Kidney (tissue), 13 donors: ENCODE measurements at regions not wholly inside any gene's neighbourhood (a gene's known extent, or its start where the extent isn't known, plus 50 kb on each side); places are given as distances from the start of the nearest gene placed in this dataset.

Experiments
- DNase-seq, 5 donors: peaks; one replicate each; pipeline ENCODE4 v3.0.0-alpha.2; 2013 to 2020
- FAIRE-seq: peaks from 2 replicates; lab custom pipeline; 2012; peaks lifted over from hg19 to GRCh38; lab: Jason Lieb, UNC
- H3K27ac ChIP-seq, 2 donors: one replicate each; pipeline ENCODE4 v1.7.0; 2013; ENCODE audit warnings: low read depth in 2 of 2, low read length in 2 of 2, inconsistent platforms in 1 of 2
- H3K27me3 ChIP-seq: one replicate; pipeline ENCODE4 v1.7.1; 2013; ENCODE audit warnings: low read length, inconsistent platforms; ENCODE audit not compliant: control insufficient read depth, insufficient read depth
- H3K36me3 ChIP-seq, 3 donors: one replicate each; pipeline versions ENCODE4 v1.7.0 to v1.7.1; 2013; ENCODE audit warnings: low read length in 3 of 3, control low read depth in 1 of 3, inconsistent platforms in 1 of 3; ENCODE audit not compliant: insufficient read depth in 3 of 3, control insufficient read depth in 2 of 3
- H3K4me1 ChIP-seq, 3 donors: one replicate each; pipeline versions ENCODE4 v1.7.0 to v1.7.1; 2013; ENCODE audit warnings: low read length in 3 of 3, inconsistent platforms in 1 of 3, low read depth in 1 of 3; ENCODE audit not compliant: control insufficient read depth in 2 of 3, insufficient read depth in 2 of 3
- H3K4me3 ChIP-seq, 3 donors: one replicate each; pipeline versions ENCODE4 v1.7.0 to v1.8.1; 2013; ENCODE audit warnings: low read length in 3 of 3, control low read depth in 1 of 3, inconsistent platforms in 1 of 3
- H3K9ac ChIP-seq, 3 donors: one replicate each; pipeline versions ENCODE4 v1.7.0 to v1.7.1; 2013; ENCODE audit warnings: low read length in 3 of 3, control low read depth in 1 of 3, inconsistent platforms in 1 of 3
- H3K9me3 ChIP-seq, 3 donors: one replicate each; pipeline versions ENCODE4 v1.7.0 to v1.7.1; 2013; ENCODE audit warnings: low read length in 3 of 3, control low read depth in 1 of 3, inconsistent platforms in 1 of 3; ENCODE audit not compliant: control insufficient read depth in 2 of 3, insufficient read depth in 1 of 3
- intact Hi-C: fragments of 100-400 bp; cut with DNase I; formaldehyde crosslinking; loops from one replicate; pipeline ENCODE4 v1.11.1; 2022
- TF ChIP-seq, protein P1 (sequence below): IDR thresholded peaks from 3 replicates; pipeline ENCODE4 v1.5.1; 2012; ENCODE audit warnings: mild to moderate bottlenecking, moderate library complexity, borderline replicate concordance; ENCODE audit not compliant: insufficient read depth; ENCODE audit errors: extremely low read depth
- donor health status: control.
- donor health status: control.
- donor health status: control.
- donor health status: control.
- donor health status: control.
- donor health status: DM: yes; HTN: yes; CAD: no.
- donor health status: Normal renal cell carcinoma (clear cell type).

- intact Hi-C loops: no loop called here
- H3K4me1 ChIP-seq: no peaks in the 10 kb centered on the region
- FAIRE-seq: no peak
Measured at GRCh38 chr2:204472375-204472774, 72.9 kb upstream of the PARD3B start.

DNA sequence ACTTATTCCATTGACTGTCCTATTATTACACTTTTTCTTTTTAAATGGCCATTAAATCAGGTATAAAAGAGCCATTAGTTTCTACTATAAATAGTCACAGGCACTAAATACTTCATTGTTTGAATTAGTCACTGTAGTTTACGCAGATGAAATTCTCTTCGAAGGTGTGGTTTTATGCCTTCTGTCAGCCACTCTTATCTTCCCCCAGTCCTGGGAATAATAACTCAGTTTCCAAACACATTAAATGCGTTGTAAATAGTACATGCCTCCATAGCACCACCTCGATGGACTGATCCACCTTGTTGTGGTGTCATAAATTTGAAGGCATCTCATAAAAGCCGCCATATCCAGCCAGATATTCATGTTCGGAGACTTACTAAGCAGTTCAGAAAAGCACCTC, 72.1 kb upstream of the PARD3B start:
- FAIRE-seq (no peak), DNase-seq (no peak)
- H3K36me3 ChIP-seq: no peaks in the 10 kb centered on the region
- H3K9me3 ChIP-seq: no peaks in the 10 kb centered on the region
- H3K4me3 ChIP-seq: no peak overlapping the region
- no peaks in the 10 kb centered on the region for H3K4me1 ChIP-seq
- H3K27me3 ChIP-seq: no peaks in the 10 kb centered on the region
- TF ChIP-seq, protein P1, sequence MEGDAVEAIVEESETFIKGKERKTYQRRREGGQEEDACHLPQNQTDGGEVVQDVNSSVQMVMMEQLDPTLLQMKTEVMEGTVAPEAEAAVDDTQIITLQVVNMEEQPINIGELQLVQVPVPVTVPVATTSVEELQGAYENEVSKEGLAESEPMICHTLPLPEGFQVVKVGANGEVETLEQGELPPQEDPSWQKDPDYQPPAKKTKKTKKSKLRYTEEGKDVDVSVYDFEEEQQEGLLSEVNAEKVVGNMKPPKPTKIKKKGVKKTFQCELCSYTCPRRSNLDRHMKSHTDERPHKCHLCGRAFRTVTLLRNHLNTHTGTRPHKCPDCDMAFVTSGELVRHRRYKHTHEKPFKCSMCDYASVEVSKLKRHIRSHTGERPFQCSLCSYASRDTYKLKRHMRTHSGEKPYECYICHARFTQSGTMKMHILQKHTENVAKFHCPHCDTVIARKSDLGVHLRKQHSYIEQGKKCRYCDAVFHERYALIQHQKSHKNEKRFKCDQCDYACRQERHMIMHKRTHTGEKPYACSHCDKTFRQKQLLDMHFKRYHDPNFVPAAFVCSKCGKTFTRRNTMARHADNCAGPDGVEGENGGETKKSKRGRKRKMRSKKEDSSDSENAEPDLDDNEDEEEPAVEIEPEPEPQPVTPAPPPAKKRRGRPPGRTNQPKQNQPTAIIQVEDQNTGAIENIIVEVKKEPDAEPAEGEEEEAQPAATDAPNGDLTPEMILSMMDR: no peak
- H3K27ac ChIP-seq: no peak overlapping the region
- no peak overlapping the region for H3K9ac ChIP-seq
- intact Hi-C loops: no loop called here

More at GRCh38 chr2:204472375-204472774, 72.9 kb upstream of the PARD3B start:
- Histone ChIP-seq H3K27ac (no peak overlapping the region), H3K36me3 (no peaks in the 10 kb centered on the region), H3K4me3 (no peak overlapping the region), H3K27me3 (no peaks in the 10 kb centered on the region), H3K9ac (no peak overlapping the region), H3K9me3 (no peaks in the 10 kb centered on the region)
- DNase-seq: no peak
- TF ChIP-seq, protein P1: no peak

DNA sequence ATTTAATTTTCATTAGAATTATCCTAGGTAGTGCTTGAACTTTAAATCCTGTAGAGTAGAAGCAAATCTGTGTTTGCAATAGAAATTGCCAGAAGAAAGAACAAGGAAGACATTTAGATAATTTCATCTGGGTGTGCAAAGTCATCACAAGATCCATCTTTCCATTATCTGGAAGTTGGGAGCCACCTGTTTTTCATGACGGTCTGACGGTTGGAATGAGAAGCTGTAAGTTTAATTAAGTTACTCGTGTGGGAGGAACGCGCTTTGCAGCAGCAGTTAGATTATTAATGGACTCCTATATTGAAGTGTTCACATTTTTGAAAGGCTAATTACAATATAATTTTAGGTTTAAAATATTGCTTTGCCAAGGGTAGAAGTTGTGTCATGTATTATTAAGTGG, 69.9 kb upstream of the PARD3B start:
- TF ChIP-seq, protein P1: no peak
- H3K36me3 ChIP-seq: no peaks in the 10 kb centered on the region
- FAIRE-seq (no peak), DNase-seq (peak in 1 of 5 donors; percentile 51)
- H3K4me1 ChIP-seq: no peaks in the 10 kb centered on the region
- no peak overlapping the region for H3K4me3 ChIP-seq
- H3K9me3 ChIP-seq: no peaks in the 10 kb centered on the region
- no peak overlapping the region for H3K27ac ChIP-seq
- no peak overlapping the region for H3K9ac ChIP-seq
- H3K27me3 ChIP-seq: no peaks in the 10 kb centered on the region
- intact Hi-C loops: no loop called here

DNA sequence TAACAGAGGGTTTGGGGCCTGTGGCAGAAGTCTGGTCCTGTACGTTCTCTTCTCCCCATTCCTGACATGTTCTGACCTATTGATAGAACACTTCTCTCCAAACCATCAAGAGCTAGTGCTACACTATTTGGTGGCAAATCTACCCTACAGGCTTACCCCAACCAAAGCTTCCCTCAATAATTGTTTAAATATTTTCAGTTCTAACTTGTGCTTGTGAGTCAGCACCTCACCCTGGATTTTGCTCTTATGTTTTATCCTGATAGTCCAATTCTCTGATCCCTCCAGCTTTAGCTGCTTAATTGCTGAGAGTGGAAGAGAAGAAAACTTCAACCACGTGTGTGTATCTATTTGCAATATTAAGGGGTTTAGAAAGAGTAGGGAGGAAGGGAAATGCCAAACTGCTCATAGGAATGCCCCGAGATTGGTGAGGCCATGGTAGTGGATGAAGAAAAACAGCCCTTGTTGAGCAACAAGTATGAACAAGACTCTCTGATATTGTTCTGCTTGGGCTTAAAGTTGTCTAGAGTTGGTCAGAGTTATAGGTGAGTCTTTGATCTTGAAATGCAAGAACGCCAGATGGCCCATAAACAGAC, 67.8 kb upstream of the PARD3B start:
- intact Hi-C loops: no loop called here
- no peaks in the 10 kb centered on the region for H3K27me3 ChIP-seq
- TF ChIP-seq, protein P1: no peak
- no peak overlapping the region for H3K27ac ChIP-seq
- no peaks in the 10 kb centered on the region for H3K4me1 ChIP-seq
- H3K36me3 ChIP-seq: no peaks in the 10 kb centered on the region
- H3K4me3 ChIP-seq: no peak overlapping the region
- FAIRE-seq: no peak
- H3K9me3 ChIP-seq: no peaks in the 10 kb centered on the region
- no peak for DNase-seq
- H3K9ac ChIP-seq: no peak overlapping the region
